ENCODE measurements at regions not wholly inside any gene's neighbourhood (a gene's known extent, or its start where the extent isn't known, plus 50 kb on each side); places are given as distances from the start of the nearest gene placed in this dataset.

GRCh38 chr15:61534986-61535385 is 305.9 kb upstream of the RORA start:
- DNase-seq (ENCODE audit: low read depth) = no peak
- no peak overlapping the region for H3K4me3 ChIP-seq (ENCODE audit: low read length)
- TF ChIP-seq, protein P1, sequence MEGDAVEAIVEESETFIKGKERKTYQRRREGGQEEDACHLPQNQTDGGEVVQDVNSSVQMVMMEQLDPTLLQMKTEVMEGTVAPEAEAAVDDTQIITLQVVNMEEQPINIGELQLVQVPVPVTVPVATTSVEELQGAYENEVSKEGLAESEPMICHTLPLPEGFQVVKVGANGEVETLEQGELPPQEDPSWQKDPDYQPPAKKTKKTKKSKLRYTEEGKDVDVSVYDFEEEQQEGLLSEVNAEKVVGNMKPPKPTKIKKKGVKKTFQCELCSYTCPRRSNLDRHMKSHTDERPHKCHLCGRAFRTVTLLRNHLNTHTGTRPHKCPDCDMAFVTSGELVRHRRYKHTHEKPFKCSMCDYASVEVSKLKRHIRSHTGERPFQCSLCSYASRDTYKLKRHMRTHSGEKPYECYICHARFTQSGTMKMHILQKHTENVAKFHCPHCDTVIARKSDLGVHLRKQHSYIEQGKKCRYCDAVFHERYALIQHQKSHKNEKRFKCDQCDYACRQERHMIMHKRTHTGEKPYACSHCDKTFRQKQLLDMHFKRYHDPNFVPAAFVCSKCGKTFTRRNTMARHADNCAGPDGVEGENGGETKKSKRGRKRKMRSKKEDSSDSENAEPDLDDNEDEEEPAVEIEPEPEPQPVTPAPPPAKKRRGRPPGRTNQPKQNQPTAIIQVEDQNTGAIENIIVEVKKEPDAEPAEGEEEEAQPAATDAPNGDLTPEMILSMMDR (conservative IDR thresholded peaks at IDR 0.05; ENCODE audit: low read depth, low read length) = no peak

- H3K4me3 ChIP-seq (ENCODE audit: low read length) = no peak overlapping the region
- TF ChIP-seq, protein P1 (conservative IDR thresholded peaks at IDR 0.05; ENCODE audit: low read depth, low read length) = no peak
- DNase-seq (ENCODE audit: low read depth) = no peak
These were observed 301.7 kb upstream of the RORA start for GRCh38 chr15:61530769-61531168.

- H3K4me3 ChIP-seq (ENCODE audit: low read length) = no peak overlapping the region
- peak; percentile 17 for DNase-seq (ENCODE audit: low read depth)
- TF ChIP-seq, protein P1 (conservative IDR thresholded peaks at IDR 0.05; ENCODE audit: low read depth, low read length) = no peak
These were observed 299.4 kb upstream of the RORA start for GRCh38 chr15:61528581-61528910.

DNA sequence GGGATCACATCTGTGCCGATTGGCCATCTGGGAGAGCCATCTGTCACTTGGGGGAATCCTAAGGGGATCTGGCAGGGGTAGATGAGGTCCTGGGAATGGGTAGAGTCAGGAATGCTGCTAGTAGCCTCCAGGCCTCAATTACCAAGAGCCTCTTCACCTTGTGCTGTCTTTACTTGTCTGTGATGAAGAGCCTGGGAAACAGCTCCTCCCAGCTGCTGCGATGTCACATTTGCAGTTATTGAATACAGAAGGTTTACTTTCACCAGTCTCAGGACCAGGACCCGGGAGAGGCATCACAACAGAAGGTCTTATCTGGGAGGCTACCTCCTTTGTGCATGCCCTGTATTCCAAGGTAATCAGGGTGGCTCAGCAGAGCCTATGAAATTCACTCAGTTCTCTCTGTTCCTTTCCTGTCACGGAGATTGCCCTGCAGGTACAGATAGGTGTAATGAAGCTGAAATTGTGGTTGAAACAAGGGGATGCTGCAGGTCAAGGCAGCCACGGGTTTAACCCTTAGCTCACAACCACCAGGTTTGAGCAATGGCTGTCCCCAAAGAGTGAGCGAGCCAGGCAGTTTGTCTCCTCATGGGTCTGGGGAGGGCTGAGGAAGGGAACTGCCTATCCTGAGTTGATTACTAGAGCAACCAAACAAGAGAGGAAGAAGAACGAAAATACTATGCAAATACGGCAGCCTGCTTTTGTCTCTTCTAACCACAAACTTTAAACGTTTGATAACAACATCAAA is 298.9 kb upstream of the RORA start:
- no peak for DNase-seq (ENCODE audit: low read depth)
- TF ChIP-seq, protein P1 (conservative IDR thresholded peaks at IDR 0.05; ENCODE audit: low read depth, low read length) = no peak
- no peak overlapping the region for H3K4me3 ChIP-seq (ENCODE audit: low read length)

GRCh38 chr15:61524545-61524944 is 295.4 kb upstream of the RORA start:
- DNase-seq (ENCODE audit: low read depth) = no peak
- TF ChIP-seq, protein P1 (conservative IDR thresholded peaks at IDR 0.05; ENCODE audit: low read depth, low read length) = no peak
- no peak overlapping the region for H3K4me3 ChIP-seq (ENCODE audit: low read length)

DNA sequence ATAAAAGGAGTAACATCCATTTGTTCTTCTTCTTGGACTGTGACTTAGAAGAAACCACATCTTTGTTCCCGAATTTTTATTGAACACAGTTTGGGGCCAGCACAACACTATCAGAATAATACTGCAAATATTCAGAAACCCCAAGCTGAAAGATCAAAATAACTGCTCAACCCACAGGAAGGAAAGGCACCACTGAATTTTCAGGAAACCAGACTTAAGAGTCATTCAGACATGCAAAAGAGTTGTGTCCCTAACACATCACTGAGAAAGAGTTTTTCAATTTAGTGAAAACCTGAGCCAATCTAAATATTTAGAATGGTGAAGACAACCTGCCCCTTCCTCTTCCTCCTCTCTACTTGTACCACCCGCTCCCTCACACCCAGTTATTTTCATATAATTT is 295.0 kb upstream of the RORA start:
- TF ChIP-seq, protein P1 (conservative IDR thresholded peaks at IDR 0.05; ENCODE audit: low read depth, low read length) = no peak
- no peak overlapping the region for H3K4me3 ChIP-seq (ENCODE audit: low read length)
- DNase-seq (ENCODE audit: low read depth) = no peak

DNA sequence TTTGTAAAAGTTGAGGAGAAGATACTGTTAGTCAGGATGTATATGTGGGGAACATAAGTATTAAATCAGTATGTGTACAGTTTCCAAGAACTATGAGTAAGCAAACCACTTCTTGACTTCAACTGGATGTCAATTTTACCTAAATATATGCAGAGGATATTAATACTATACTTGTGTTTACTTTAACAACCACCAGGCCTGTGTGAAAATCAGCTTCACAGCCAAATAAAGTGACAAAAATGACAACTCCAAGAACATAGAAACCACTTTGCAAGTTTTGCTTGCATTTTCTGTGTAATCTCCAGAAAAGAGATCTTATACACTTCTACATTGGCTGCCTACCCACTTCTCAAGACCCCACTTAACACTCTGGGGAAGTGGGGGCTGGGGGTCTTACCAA is 293.3 kb upstream of the RORA start:
- TF ChIP-seq, protein P1 (conservative IDR thresholded peaks at IDR 0.05; ENCODE audit: low read depth, low read length) = no peak
- DNase-seq (ENCODE audit: low read depth) = no peak
- H3K4me3 ChIP-seq (ENCODE audit: low read length) = no peak overlapping the region
